ENCODE measurements at regions not wholly inside any gene's neighbourhood (a gene's known extent, or its start where the extent isn't known, plus 50 kb on each side); places are given as distances from the start of the nearest gene placed in this dataset.

DNA sequence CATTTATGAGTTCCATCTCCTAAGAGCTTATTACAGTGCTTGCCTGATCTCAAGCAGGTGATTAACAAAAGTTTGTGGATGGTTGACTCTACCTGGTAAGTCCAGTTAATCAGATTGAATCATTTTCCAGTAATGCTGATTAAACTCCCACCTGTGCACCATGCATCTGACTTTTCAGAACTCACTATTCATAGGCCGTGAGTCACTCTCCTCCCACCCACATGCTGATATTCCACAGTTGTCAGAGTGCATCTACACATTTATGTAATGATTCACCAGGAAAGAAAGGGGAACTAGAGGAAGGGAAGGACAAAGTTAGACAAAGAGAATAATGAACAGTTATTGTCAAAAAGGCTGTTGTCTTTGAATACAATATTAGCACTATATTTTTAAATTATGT is 106.2 kb upstream of the UBE3A start:
- peaks cover 13% of the 10 kb centered on the region for H3K4me1 ChIP-seq
- H3K27me3 ChIP-seq: no peaks in the 10 kb centered on the region
- DNase-seq (ENCODE audit: low spot score in 2 of 2): no peak
- no peak for TF ChIP-seq POLR2A (IDR thresholded peaks at IDR 0.05)
- TF ChIP-seq, protein P1, sequence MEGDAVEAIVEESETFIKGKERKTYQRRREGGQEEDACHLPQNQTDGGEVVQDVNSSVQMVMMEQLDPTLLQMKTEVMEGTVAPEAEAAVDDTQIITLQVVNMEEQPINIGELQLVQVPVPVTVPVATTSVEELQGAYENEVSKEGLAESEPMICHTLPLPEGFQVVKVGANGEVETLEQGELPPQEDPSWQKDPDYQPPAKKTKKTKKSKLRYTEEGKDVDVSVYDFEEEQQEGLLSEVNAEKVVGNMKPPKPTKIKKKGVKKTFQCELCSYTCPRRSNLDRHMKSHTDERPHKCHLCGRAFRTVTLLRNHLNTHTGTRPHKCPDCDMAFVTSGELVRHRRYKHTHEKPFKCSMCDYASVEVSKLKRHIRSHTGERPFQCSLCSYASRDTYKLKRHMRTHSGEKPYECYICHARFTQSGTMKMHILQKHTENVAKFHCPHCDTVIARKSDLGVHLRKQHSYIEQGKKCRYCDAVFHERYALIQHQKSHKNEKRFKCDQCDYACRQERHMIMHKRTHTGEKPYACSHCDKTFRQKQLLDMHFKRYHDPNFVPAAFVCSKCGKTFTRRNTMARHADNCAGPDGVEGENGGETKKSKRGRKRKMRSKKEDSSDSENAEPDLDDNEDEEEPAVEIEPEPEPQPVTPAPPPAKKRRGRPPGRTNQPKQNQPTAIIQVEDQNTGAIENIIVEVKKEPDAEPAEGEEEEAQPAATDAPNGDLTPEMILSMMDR (IDR thresholded peaks at IDR 0.05): no peak
- no peak for TF ChIP-seq EP300 (IDR thresholded peaks at IDR 0.05)
- TF ChIP-seq POLR2AphosphoS5 (IDR thresholded peaks at IDR 0.05): no peak
- 44% methylated on average over 1 of the region's 1 CpG for WGBS
- H3K9me3 ChIP-seq: no peaks in the 10 kb centered on the region
- no peak overlapping the region for H3K4me3 ChIP-seq
- H3K27ac ChIP-seq: no peak overlapping the region
- H3K36me3 ChIP-seq: no peaks in the 10 kb centered on the region

DNA sequence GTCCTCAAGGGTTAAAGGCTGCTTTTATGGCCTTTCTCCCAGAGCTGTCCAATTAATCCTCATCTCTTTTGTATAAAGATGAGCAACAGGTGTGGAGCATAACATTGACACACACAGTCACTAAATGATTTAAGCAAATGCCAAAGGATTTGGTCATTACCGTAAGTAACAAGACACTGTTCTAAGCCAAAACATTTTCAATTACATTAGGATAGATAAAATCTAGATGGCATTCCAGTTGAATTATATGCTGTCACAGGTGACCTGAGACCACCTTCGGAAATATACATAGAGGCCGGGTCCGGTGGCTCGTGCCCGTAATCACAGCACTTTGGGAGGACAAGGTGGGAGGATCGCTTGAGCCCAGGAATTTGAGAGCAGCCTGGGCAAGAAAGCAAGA is 105.3 kb upstream of the UBE3A start:
- Histone ChIP-seq H3K27me3 (no peaks in the 10 kb centered on the region), H3K4me3 (no peak overlapping the region), H3K9me3 (no peaks in the 10 kb centered on the region), H3K27ac (no peak overlapping the region), H3K4me1 (peaks cover 13% of the 10 kb centered on the region), H3K36me3 (no peaks in the 10 kb centered on the region)
- TF ChIP-seq, protein P1 (IDR thresholded peaks at IDR 0.05): no peak
- TF ChIP-seq POLR2A (IDR thresholded peaks at IDR 0.05) (no peak), EP300 (IDR thresholded peaks at IDR 0.05) (no peak), POLR2AphosphoS5 (IDR thresholded peaks at IDR 0.05) (no peak)
- WGBS: 92% methylated on average over 7 of the region's 7 CpGs
- no peak for DNase-seq (ENCODE audit: low spot score in 2 of 2)

DNA sequence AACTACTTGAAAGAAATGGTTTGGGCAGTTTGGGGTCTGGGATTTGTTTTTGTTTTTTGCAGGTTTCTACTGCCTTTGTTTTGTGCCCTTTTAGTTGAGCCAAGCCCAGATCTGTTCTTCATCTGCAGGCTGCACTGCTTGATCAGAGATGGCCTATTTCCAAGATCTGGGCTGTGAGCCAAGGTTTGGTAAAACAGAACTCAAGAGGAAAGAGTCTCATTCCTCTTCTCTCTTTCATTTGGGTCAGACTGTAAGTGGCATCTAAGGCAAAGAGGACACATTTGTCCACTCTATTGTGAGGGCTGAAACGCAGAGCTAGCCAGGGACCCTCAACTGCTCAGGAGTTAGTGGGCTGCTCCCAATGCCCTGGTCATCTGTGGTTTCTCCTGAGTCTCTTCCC is 104.4 kb upstream of the UBE3A start:
- Histone ChIP-seq H3K36me3 (no peaks in the 10 kb centered on the region), H3K27ac (no peak overlapping the region), H3K9me3 (no peaks in the 10 kb centered on the region), H3K4me1 (peaks cover 13% of the 10 kb centered on the region), H3K4me3 (no peak overlapping the region), H3K27me3 (no peaks in the 10 kb centered on the region)
- no peak for DNase-seq (ENCODE audit: low spot score in 2 of 2)
- WGBS: 78% methylated on average over 1 of the region's 1 CpG
- TF ChIP-seq, protein P1 (IDR thresholded peaks at IDR 0.05): no peak
- TF ChIP-seq EP300 (IDR thresholded peaks at IDR 0.05) (no peak), POLR2AphosphoS5 (IDR thresholded peaks at IDR 0.05) (no peak), POLR2A (IDR thresholded peaks at IDR 0.05) (no peak)

DNA sequence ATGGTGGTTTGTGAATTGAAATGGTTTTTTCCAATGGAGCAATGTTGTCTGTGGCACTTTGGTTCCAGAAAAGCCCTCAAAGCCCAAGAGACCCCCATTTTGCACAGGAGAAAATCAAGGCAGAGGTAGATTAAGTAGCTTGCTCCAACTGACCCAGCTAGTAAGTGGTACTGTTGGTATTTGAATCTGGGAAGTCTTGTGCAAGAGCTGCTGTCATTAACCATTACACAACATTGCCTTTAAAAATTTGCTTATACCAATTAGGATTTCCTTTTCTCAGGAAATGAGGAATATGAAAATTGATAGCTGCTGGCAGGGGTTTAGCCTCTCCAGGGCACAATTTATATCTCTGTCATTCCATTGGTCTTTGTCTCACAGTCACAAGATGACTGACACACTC is 102.4 kb upstream of the UBE3A start:
- TF ChIP-seq EP300 (IDR thresholded peaks at IDR 0.05): no peak
- TF ChIP-seq, protein P1 (IDR thresholded peaks at IDR 0.05): no peak
- TF ChIP-seq POLR2A (IDR thresholded peaks at IDR 0.05): no peak
- no peak for TF ChIP-seq POLR2AphosphoS5 (IDR thresholded peaks at IDR 0.05)
- DNase-seq (ENCODE audit: low spot score in 2 of 2): no peak
- no peaks in the 10 kb centered on the region for H3K9me3 ChIP-seq
- no peaks in the 10 kb centered on the region for H3K36me3 ChIP-seq
- peaks cover 13% of the 10 kb centered on the region for H3K4me1 ChIP-seq
- no peak overlapping the region for H3K4me3 ChIP-seq
- no peak overlapping the region for H3K27ac ChIP-seq
- H3K27me3 ChIP-seq: no peaks in the 10 kb centered on the region

DNA sequence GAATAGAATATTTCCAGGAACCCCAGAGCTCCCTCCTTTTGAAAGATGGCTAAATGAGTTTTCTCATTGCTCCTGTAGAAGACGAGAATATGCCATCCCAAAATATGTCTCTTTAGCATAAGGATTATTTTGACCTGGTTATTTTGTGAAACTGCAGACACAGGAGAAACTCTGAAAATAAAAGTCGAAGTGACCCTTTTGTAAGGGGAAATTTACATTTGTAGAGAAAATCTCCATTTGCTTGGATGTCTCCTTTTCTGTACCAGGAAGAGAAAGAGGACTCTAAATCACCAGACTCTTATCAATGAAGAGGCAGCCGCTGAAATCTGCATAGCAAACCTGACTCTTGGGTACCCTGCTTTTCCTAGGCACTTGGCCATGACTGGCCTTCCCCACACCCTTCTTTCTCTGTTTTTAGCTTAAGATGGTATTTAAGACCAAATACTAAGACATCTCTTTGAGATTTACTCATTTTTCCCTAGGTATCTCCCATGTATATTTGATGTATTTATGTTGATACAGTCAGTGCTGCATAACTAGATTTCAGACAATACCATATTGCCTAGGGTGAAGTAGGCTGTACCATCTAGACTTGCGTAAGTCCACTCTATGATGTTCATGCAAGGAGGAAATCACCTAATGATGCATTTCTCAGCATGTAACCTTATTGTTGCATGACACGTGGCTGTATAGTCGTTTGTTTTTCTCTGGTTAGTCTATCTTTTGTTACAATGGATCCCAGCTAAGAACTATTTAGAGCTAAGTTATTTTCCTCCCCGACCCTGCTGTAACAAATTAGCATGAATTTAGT is 98.2 kb upstream of the UBE3A start:
- WGBS: 81% methylated on average over 7 of the region's 7 CpGs

More for the DNA sequence above, 98.2 kb upstream of the UBE3A start:
- Histone ChIP-seq H3K4me1 (no peaks in the 10 kb centered on the region), H3K27ac (no peak overlapping the region), H3K27me3 (no peaks in the 10 kb centered on the region), H3K9me3 (no peaks in the 10 kb centered on the region), H3K36me3 (no peaks in the 10 kb centered on the region), H3K4me3 (no peak overlapping the region)
- no peak for DNase-seq (ENCODE audit: low spot score in 2 of 2)
- TF ChIP-seq EP300 (IDR thresholded peaks at IDR 0.05): no peak
- TF ChIP-seq, protein P1 (IDR thresholded peaks at IDR 0.05): no peak
- no peak for TF ChIP-seq POLR2AphosphoS5 (IDR thresholded peaks at IDR 0.05)
- TF ChIP-seq POLR2A (IDR thresholded peaks at IDR 0.05): no peak

All from suprapubic skin (tissue), 4 donors.